ENCODE measurements at regions not wholly inside any gene's neighbourhood (a gene's known extent, or its start where the extent isn't known, plus 50 kb on each side); places are given as distances from the start of the nearest gene placed in this dataset.

- Histone ChIP-seq H2AK5ac (ENCODE audit: low read length) (no peak overlapping the region), H3K79me1 (ENCODE audit: low read length) (no peaks in the 10 kb centered on the region), H2AFZ (ENCODE audit: insufficient read depth, low read length, poor library complexity) (no peak overlapping the region), H3K14ac (ENCODE audit: low read length) (no peak overlapping the region), H3K23ac (ENCODE audit: low read length) (no peak overlapping the region), H2BK120ac (ENCODE audit: insufficient read depth, low read length, poor library complexity) (no peak overlapping the region), H3K27me3 (ENCODE audit: insufficient read depth, low read length) (no peaks in the 10 kb centered on the region), H3K9me3 (ENCODE audit: insufficient read depth, low read depth, low read length) (no peaks in the 10 kb centered on the region), H3K9ac (ENCODE audit: low read length) (no peak overlapping the region), H3K4ac (ENCODE audit: low read depth, low read length) (no peak overlapping the region), H3K4me2 (ENCODE audit: low read length) (no peak overlapping the region), H3K4me3 (ENCODE audit: low read depth, low read length) (no peak overlapping the region), H2BK12ac (ENCODE audit: low read length) (no peak overlapping the region), H3K27ac (ENCODE audit: low read depth, low read length) (no peak overlapping the region), H3K4me1 (ENCODE audit: control insufficient read depth in 1 of 2, insufficient read depth in 2 of 2, low read length in 2 of 2) (no peaks in the 10 kb centered on the region), H3K79me2 (ENCODE audit: control insufficient read depth, insufficient read depth, low read length, poor library complexity) (no peaks in the 10 kb centered on the region), H3K18ac (ENCODE audit: low read length) (no peak overlapping the region), H2BK5ac (ENCODE audit: low read depth, low read length, poor library complexity) (no peak overlapping the region), H4K91ac (ENCODE audit: low read depth, low read length) (no peak overlapping the region), H4K8ac (ENCODE audit: low read depth, low read length) (no peak overlapping the region), H3K36me3 (ENCODE audit: control insufficient read depth in 1 of 2, insufficient read depth in 2 of 2, low read length in 2 of 2) (peaks cover 0 to 2% of the 10 kb centered on the region in 2 experiments), H4K12ac (ENCODE audit: low read depth, low read length) (no peak overlapping the region)
- WGBS (ENCODE audit: extremely low coverage, insufficient coverage, insufficient read length) = no CpG with 5 or more reads among the region's 3 CpGs
- no peak for DNase-seq
Observed at GRCh38 chr5:84535281-84535680, 150.6 kb upstream of the EDIL3 start.

DNA sequence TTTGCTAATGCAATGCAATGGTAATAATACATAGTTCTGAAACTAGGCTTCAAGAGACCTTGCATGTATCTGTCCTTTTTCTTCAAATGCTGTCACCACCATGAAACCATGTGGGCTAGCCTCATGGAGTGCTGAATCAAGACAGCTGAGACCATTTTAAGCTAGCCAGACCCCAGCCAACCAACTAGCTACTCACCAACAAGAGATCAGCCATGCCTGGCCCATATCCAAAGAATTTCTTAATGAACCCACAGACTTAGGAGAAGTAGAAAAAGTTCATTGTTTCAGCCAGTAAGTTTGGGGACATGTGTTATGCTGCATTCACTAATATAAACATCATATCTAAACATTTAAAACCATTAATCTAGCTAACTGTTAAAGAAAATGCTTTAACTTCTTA lies 139.8 kb upstream of the EDIL3 start:
- H3K18ac ChIP-seq (ENCODE audit: low read length) = no peak overlapping the region
- H3K79me1 ChIP-seq (ENCODE audit: low read length) = no peaks in the 10 kb centered on the region
- H3K36me3 ChIP-seq (ENCODE audit: control insufficient read depth in 1 of 2, insufficient read depth in 2 of 2, low read length in 2 of 2) = no peaks in the 10 kb centered on the region
- H3K9ac ChIP-seq (ENCODE audit: low read length) = no peak overlapping the region
- H4K12ac ChIP-seq (ENCODE audit: low read depth, low read length) = no peak overlapping the region
- no peak overlapping the region for H3K14ac ChIP-seq (ENCODE audit: low read length)
- no peak overlapping the region for H4K91ac ChIP-seq (ENCODE audit: low read depth, low read length)
- no peaks in the 10 kb centered on the region for H3K27me3 ChIP-seq (ENCODE audit: insufficient read depth, low read length)
- no peak overlapping the region for H2BK120ac ChIP-seq (ENCODE audit: insufficient read depth, low read length, poor library complexity)
- H3K4ac ChIP-seq (ENCODE audit: low read depth, low read length) = no peak overlapping the region
- no peaks in the 10 kb centered on the region for H3K4me1 ChIP-seq (ENCODE audit: control insufficient read depth in 1 of 2, insufficient read depth in 2 of 2, low read length in 2 of 2)
- H3K9me3 ChIP-seq (ENCODE audit: insufficient read depth, low read depth, low read length) = no peaks in the 10 kb centered on the region
- no peak overlapping the region for H2BK12ac ChIP-seq (ENCODE audit: low read length)
- no peaks in the 10 kb centered on the region for H3K79me2 ChIP-seq (ENCODE audit: control insufficient read depth, insufficient read depth, low read length, poor library complexity)
- no peak overlapping the region for H2AFZ ChIP-seq (ENCODE audit: insufficient read depth, low read length, poor library complexity)
- no peak overlapping the region for H3K4me2 ChIP-seq (ENCODE audit: low read length)
- DNase-seq = no peak
- H4K8ac ChIP-seq (ENCODE audit: low read depth, low read length) = no peak overlapping the region
- no peak overlapping the region for H3K4me3 ChIP-seq (ENCODE audit: low read depth, low read length)
- H3K27ac ChIP-seq (ENCODE audit: low read depth, low read length) = no peak overlapping the region
- no peak overlapping the region for H2AK5ac ChIP-seq (ENCODE audit: low read length)
- no peak overlapping the region for H3K23ac ChIP-seq (ENCODE audit: low read length)
- no peak overlapping the region for H2BK5ac ChIP-seq (ENCODE audit: low read depth, low read length, poor library complexity)

DNA sequence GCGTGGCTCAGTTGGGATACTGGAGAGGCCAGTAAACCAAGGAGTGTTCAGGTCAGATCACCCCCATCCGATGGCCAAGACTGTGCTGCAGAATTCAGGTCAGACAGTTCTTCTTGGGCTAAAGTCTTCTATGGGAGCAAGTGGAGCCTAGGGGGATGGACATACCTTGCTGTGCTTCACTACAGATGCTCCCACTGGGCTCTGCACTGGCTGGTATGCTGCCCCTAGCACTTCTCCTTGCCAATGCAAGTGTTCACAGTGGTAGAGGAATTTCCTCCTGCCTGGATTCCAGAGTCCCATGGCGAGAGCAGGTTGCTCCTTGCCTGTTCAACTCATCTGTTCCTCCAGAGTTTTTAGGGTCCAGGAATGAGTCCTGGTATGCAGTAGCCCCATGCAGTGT lies 134.2 kb upstream of the EDIL3 start:
- no peak overlapping the region for H3K4ac ChIP-seq (ENCODE audit: low read depth, low read length)
- no peak overlapping the region for H2BK120ac ChIP-seq (ENCODE audit: insufficient read depth, low read length, poor library complexity)
- H3K27me3 ChIP-seq (ENCODE audit: insufficient read depth, low read length) = no peaks in the 10 kb centered on the region
- no peak overlapping the region for H4K91ac ChIP-seq (ENCODE audit: low read depth, low read length)
- H3K36me3 ChIP-seq (ENCODE audit: control insufficient read depth in 1 of 2, insufficient read depth in 2 of 2, low read length in 2 of 2) = no peaks in the 10 kb centered on the region
- H3K23ac ChIP-seq (ENCODE audit: low read length) = no peak overlapping the region
- H3K9me3 ChIP-seq (ENCODE audit: insufficient read depth, low read depth, low read length) = no peaks in the 10 kb centered on the region
- no peaks in the 10 kb centered on the region for H3K79me2 ChIP-seq (ENCODE audit: control insufficient read depth, insufficient read depth, low read length, poor library complexity)
- DNase-seq = no peak
- no peaks in the 10 kb centered on the region for H3K4me1 ChIP-seq (ENCODE audit: control insufficient read depth in 1 of 2, insufficient read depth in 2 of 2, low read length in 2 of 2)
- H3K9ac ChIP-seq (ENCODE audit: low read length) = no peak overlapping the region
- H4K12ac ChIP-seq (ENCODE audit: low read depth, low read length) = no peak overlapping the region
- H3K4me3 ChIP-seq (ENCODE audit: low read depth, low read length) = no peak overlapping the region
- H3K79me1 ChIP-seq (ENCODE audit: low read length) = no peaks in the 10 kb centered on the region
- no peak overlapping the region for H2BK12ac ChIP-seq (ENCODE audit: low read length)
- H2BK5ac ChIP-seq (ENCODE audit: low read depth, low read length, poor library complexity) = no peak overlapping the region
- no peak overlapping the region for H3K14ac ChIP-seq (ENCODE audit: low read length)
- H3K27ac ChIP-seq (ENCODE audit: low read depth, low read length) = no peak overlapping the region
- H3K4me2 ChIP-seq (ENCODE audit: low read length) = no peak overlapping the region
- no peak overlapping the region for H2AFZ ChIP-seq (ENCODE audit: insufficient read depth, low read length, poor library complexity)
- WGBS (ENCODE audit: extremely low coverage, insufficient coverage, insufficient read length) = no CpG with 5 or more reads among the region's 3 CpGs
- H4K8ac ChIP-seq (ENCODE audit: low read depth, low read length) = no peak overlapping the region
- H2AK5ac ChIP-seq (ENCODE audit: low read length) = no peak overlapping the region
- no peak overlapping the region for H3K18ac ChIP-seq (ENCODE audit: low read length)

- Histone ChIP-seq H3K9ac (ENCODE audit: low read length) (no peak overlapping the region), H2BK120ac (ENCODE audit: insufficient read depth, low read length, poor library complexity) (no peak overlapping the region), H2AK5ac (ENCODE audit: low read length) (no peak overlapping the region), H2BK5ac (ENCODE audit: low read depth, low read length, poor library complexity) (no peak overlapping the region), H3K9me3 (ENCODE audit: insufficient read depth, low read depth, low read length) (no peaks in the 10 kb centered on the region), H4K91ac (ENCODE audit: low read depth, low read length) (no peak overlapping the region), H3K27me3 (ENCODE audit: insufficient read depth, low read length) (no peaks in the 10 kb centered on the region), H4K12ac (ENCODE audit: low read depth, low read length) (no peak overlapping the region), H4K8ac (ENCODE audit: low read depth, low read length) (no peak overlapping the region), H3K14ac (ENCODE audit: low read length) (no peak overlapping the region), H3K4me1 (ENCODE audit: control insufficient read depth in 1 of 2, insufficient read depth in 2 of 2, low read length in 2 of 2) (no peaks in the 10 kb centered on the region), H3K4me3 (ENCODE audit: low read depth, low read length) (no peak overlapping the region), H3K79me1 (ENCODE audit: low read length) (no peaks in the 10 kb centered on the region), H3K4me2 (ENCODE audit: low read length) (no peak overlapping the region), H3K23ac (ENCODE audit: low read length) (no peak overlapping the region), H3K36me3 (ENCODE audit: control insufficient read depth in 1 of 2, insufficient read depth in 2 of 2, low read length in 2 of 2) (no peaks in the 10 kb centered on the region), H3K18ac (ENCODE audit: low read length) (no peak overlapping the region), H2BK12ac (ENCODE audit: low read length) (no peak overlapping the region), H3K79me2 (ENCODE audit: control insufficient read depth, insufficient read depth, low read length, poor library complexity) (no peaks in the 10 kb centered on the region), H2AFZ (ENCODE audit: insufficient read depth, low read length, poor library complexity) (no peak overlapping the region), H3K27ac (ENCODE audit: low read depth, low read length) (no peak overlapping the region), H3K4ac (ENCODE audit: low read depth, low read length) (no peak overlapping the region)
- DNase-seq = no peak
- WGBS (ENCODE audit: extremely low coverage, insufficient coverage, insufficient read length) = no CpG with 5 or more reads among the region's 4 CpGs
Observed at GRCh38 chr5:84518370-84518769, 133.7 kb upstream of the EDIL3 start.

DNA sequence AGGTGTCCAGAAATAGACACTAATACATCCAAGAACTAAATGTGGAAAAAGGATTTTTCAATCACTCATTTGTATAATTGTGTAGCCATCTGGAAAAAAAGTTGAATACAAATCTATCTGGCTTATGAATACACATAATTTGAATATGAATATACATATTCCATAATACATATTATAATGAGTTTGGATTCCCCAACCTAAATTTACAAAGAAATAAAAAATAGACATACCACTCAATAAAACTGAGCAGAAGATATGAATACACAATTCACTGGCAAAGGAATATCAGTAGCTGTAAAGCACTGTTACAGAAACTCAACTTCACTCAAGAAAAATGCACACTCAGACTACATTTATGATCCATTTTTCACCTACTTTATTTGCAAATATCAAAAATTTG lies 121.9 kb upstream of the EDIL3 start:
- no peaks in the 10 kb centered on the region for H3K79me2 ChIP-seq (ENCODE audit: control insufficient read depth, insufficient read depth, low read length, poor library complexity)
- no peak overlapping the region for H3K27ac ChIP-seq (ENCODE audit: low read depth, low read length)
- no peaks in the 10 kb centered on the region for H3K4me1 ChIP-seq (ENCODE audit: control insufficient read depth in 1 of 2, insufficient read depth in 2 of 2, low read length in 2 of 2)
- H3K14ac ChIP-seq (ENCODE audit: low read length) = no peak overlapping the region
- no peak overlapping the region for H3K18ac ChIP-seq (ENCODE audit: low read length)
- no peaks in the 10 kb centered on the region for H3K27me3 ChIP-seq (ENCODE audit: insufficient read depth, low read length)
- no peaks in the 10 kb centered on the region for H3K36me3 ChIP-seq (ENCODE audit: control insufficient read depth in 1 of 2, insufficient read depth in 2 of 2, low read length in 2 of 2)
- no peak overlapping the region for H2AK5ac ChIP-seq (ENCODE audit: low read length)
- H3K4me3 ChIP-seq (ENCODE audit: low read depth, low read length) = no peak overlapping the region
- H3K9ac ChIP-seq (ENCODE audit: low read length) = no peak overlapping the region
- no peak overlapping the region for H3K23ac ChIP-seq (ENCODE audit: low read length)
- no peak overlapping the region for H4K91ac ChIP-seq (ENCODE audit: low read depth, low read length)
- H3K79me1 ChIP-seq (ENCODE audit: low read length) = no peaks in the 10 kb centered on the region
- no peak overlapping the region for H2BK5ac ChIP-seq (ENCODE audit: low read depth, low read length, poor library complexity)
- no peaks in the 10 kb centered on the region for H3K9me3 ChIP-seq (ENCODE audit: insufficient read depth, low read depth, low read length)
- no peak overlapping the region for H3K4ac ChIP-seq (ENCODE audit: low read depth, low read length)
- H4K12ac ChIP-seq (ENCODE audit: low read depth, low read length) = no peak overlapping the region
- DNase-seq = no peak
- no peak overlapping the region for H2AFZ ChIP-seq (ENCODE audit: insufficient read depth, low read length, poor library complexity)
- H4K8ac ChIP-seq (ENCODE audit: low read depth, low read length) = no peak overlapping the region
- H3K4me2 ChIP-seq (ENCODE audit: low read length) = no peak overlapping the region
- no peak overlapping the region for H2BK12ac ChIP-seq (ENCODE audit: low read length)
- no peak overlapping the region for H2BK120ac ChIP-seq (ENCODE audit: insufficient read depth, low read length, poor library complexity)

Measured in trophoblast cell (in vitro differentiated cells and primary cell).